ENCODE measurements at regions not wholly inside any gene's neighbourhood (a gene's known extent, or its start where the extent isn't known, plus 50 kb on each side); places are given as distances from the start of the nearest gene placed in this dataset.
"Not testable (repeated sequence)": the region's sequence is repeated elsewhere in the genome, so short reads cannot be mapped to it uniquely, and the experiment has no call there.

- no peaks in the 10 kb centered on the region for H3K9me3 ChIP-seq (ENCODE audit: control insufficient read depth in 1 of 2, low read length in 2 of 2)
- no peaks in the 10 kb centered on the region for H3K27me3 ChIP-seq (ENCODE audit: low read depth, low read length)
- H3K27ac ChIP-seq (ENCODE audit: low read length) = no peak overlapping the region
- no peak overlapping the region for H3K4me3 ChIP-seq (ENCODE audit: low read depth in 1 of 2, low read length in 2 of 2)
- H3K4me1 ChIP-seq (ENCODE audit: control insufficient read depth in 1 of 2, insufficient read depth in 2 of 2, low read length in 2 of 2) = no peaks in the 10 kb centered on the region
- no peaks in the 10 kb centered on the region for H3K36me3 ChIP-seq (ENCODE audit: control insufficient read depth in 1 of 2, insufficient read depth in 2 of 2, low read length in 2 of 2)
Measured at GRCh38 chr15:62352817-62353216, 187.7 kb upstream of the C2CD4B start.

DNA sequence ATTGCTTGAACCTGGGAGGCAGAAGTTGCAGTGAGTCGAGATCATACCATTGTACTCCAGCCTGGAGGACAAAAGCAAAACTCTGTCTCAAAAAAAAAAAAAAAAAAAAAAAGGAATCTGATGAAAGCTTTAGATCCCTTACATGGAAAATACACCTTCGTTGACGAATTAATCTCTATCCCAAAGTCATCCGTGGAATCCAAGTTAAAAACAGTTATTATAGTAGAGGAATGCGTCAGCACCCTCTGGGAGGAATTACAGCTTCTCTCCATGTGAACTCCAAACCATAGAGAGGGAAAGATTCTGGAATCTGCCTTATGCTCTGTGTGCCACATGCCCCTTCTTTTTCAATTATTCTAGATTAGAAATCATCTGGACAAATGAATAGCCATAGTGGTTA, 192.3 kb upstream of the C2CD4B start:
- Histone ChIP-seq H3K27ac (ENCODE audit: low read length) (no peak overlapping the region), H3K4me1 (ENCODE audit: control insufficient read depth in 1 of 2, insufficient read depth in 2 of 2, low read length in 2 of 2) (no peaks in the 10 kb centered on the region)

DNA sequence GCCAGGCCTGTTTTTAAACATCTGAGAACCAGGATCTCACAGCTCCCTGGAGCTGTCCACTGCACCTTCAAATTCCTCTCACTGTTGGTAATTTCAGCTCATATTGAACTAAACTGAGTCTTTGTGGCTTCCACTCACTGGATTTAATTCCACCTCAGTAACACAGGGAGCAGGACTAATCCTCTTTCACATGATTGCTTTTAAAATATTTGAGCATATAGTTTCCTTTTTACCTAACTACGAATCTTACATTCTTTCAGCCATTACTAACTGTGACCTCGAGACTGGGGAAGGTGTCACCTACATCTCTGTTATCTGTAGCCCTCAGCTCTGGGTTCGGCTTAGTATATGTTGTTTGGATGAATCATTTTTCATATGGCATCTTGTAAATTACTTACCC, 194.3 kb upstream of the C2CD4B start:
- no peaks in the 10 kb centered on the region for H3K27me3 ChIP-seq (ENCODE audit: low read depth, low read length)
- H3K9me3 ChIP-seq (ENCODE audit: control insufficient read depth in 1 of 2, low read length in 2 of 2) = no peaks in the 10 kb centered on the region
- H3K4me3 ChIP-seq (ENCODE audit: low read depth in 1 of 2, low read length in 2 of 2) = no peak overlapping the region
- no peak overlapping the region for H3K27ac ChIP-seq (ENCODE audit: low read length)
- no peaks in the 10 kb centered on the region for H3K36me3 ChIP-seq (ENCODE audit: control insufficient read depth in 1 of 2, insufficient read depth in 2 of 2, low read length in 2 of 2)
- no peaks in the 10 kb centered on the region for H3K4me1 ChIP-seq (ENCODE audit: control insufficient read depth in 1 of 2, insufficient read depth in 2 of 2, low read length in 2 of 2)

More for the DNA sequence above, 192.3 kb upstream of the C2CD4B start:
- H3K27me3 ChIP-seq (ENCODE audit: low read depth, low read length) = no peaks in the 10 kb centered on the region
- no peak overlapping the region for H3K4me3 ChIP-seq (ENCODE audit: low read depth in 1 of 2, low read length in 2 of 2)
- no peaks in the 10 kb centered on the region for H3K9me3 ChIP-seq (ENCODE audit: control insufficient read depth in 1 of 2, low read length in 2 of 2)
- H3K36me3 ChIP-seq (ENCODE audit: control insufficient read depth in 1 of 2, insufficient read depth in 2 of 2, low read length in 2 of 2) = no peaks in the 10 kb centered on the region

DNA sequence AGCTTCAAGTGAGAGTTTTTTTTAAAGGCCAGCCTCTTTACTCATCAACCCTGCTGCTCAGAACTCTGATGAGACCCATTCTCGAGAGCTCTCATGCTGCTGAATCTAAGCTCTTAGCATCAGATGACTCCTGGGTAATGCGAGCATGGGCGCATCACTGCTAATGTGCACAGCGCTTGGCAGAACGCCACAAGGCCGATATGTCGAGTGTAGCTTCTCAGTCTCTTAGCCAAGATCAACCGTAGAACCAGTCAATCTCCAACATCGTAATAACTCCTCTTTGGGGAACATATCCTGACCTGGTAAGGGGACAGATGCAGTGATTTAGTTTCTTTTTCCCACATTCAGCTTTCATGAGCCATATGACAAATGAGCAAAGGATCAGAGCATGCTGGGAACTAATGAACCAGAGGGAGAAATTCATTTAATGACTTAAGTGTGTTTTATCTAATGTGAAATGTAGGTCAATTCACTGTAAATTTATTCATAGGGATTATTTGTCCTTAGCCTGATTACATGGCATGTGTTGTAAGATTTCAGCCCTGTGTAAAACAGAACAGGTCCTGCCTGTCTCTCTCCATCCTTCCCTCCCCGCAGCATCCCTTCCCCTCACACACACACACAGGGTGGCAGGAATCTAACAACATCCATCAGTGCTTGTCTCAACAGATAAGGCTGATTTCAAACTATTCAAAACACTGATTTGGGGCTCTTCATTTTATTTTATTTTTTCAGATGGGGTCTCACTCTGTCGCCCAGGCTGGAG, 195.4 kb upstream of the C2CD4B start:
- no peaks in the 10 kb centered on the region for H3K9me3 ChIP-seq (ENCODE audit: control insufficient read depth in 1 of 2, low read length in 2 of 2)
- no peaks in the 10 kb centered on the region for H3K36me3 ChIP-seq (ENCODE audit: control insufficient read depth in 1 of 2, insufficient read depth in 2 of 2, low read length in 2 of 2)
- no peak overlapping the region for H3K4me3 ChIP-seq (ENCODE audit: low read depth in 1 of 2, low read length in 2 of 2)
- no peak overlapping the region for H3K27ac ChIP-seq (ENCODE audit: low read length)
- H3K4me1 ChIP-seq (ENCODE audit: control insufficient read depth in 1 of 2, insufficient read depth in 2 of 2, low read length in 2 of 2) = no peaks in the 10 kb centered on the region
- H3K27me3 ChIP-seq (ENCODE audit: low read depth, low read length) = no peaks in the 10 kb centered on the region

DNA sequence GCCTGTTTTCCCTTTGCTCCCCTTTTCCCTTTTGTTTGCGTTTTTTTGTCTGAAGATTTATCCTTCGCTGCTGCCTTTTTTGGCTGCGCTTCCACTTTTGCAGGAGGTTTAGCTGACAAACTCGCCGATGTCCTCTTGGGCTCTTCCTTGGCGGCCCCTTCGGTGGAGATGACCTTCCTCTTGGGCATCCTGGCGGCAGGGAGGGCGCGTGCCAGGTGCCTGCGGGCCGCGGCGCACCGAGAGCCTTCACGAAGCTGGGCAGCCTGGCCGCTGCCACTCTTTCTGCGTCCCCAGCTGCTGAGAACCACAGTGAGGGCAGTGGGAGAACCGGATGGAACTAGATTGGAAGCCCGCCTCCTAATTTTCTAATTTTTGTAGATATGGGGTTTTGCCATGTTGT, 197.1 kb upstream of the C2CD4B start:
- H3K36me3 ChIP-seq (ENCODE audit: control insufficient read depth in 1 of 2, insufficient read depth in 2 of 2, low read length in 2 of 2) = no peaks in the 10 kb centered on the region
- H3K27me3 ChIP-seq (ENCODE audit: low read depth, low read length) = no peaks in the 10 kb centered on the region
- H3K9me3 ChIP-seq (ENCODE audit: control insufficient read depth in 1 of 2, low read length in 2 of 2) = no peaks in the 10 kb centered on the region
- no peaks in the 10 kb centered on the region for H3K4me1 ChIP-seq (ENCODE audit: control insufficient read depth in 1 of 2, insufficient read depth in 2 of 2, low read length in 2 of 2)
- H3K4me3 ChIP-seq (ENCODE audit: low read depth in 1 of 2, low read length in 2 of 2) = no peak overlapping the region
- H3K27ac ChIP-seq (ENCODE audit: low read length) = no peak overlapping the region

DNA sequence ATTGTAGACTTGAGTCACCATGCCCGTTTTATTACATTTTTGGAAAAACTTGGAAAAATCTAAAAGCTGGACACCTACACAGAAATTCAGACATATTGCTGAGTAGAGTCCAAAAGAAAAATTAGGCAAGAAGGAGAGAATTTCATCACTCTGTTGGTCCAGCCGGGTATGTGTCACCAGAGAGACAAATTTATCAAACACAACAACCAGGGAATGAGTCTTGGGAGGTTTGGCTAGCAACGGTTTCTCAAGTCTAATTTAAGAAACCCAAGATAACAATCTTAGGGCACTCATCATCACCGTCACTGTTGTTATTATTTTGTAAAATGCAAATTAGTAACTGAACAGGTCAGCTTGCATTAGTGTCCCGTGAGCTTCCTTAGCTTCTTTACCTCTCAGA, 197.5 kb upstream of the C2CD4B start:
- H3K4me1 ChIP-seq (ENCODE audit: control insufficient read depth in 1 of 2, insufficient read depth in 2 of 2, low read length in 2 of 2) = no peaks in the 10 kb centered on the region
- H3K36me3 ChIP-seq (ENCODE audit: control insufficient read depth in 1 of 2, insufficient read depth in 2 of 2, low read length in 2 of 2) = no peaks in the 10 kb centered on the region
- H3K27ac ChIP-seq (ENCODE audit: low read length) = no peak overlapping the region
- H3K27me3 ChIP-seq (ENCODE audit: low read depth, low read length) = no peaks in the 10 kb centered on the region
- no peaks in the 10 kb centered on the region for H3K9me3 ChIP-seq (ENCODE audit: control insufficient read depth in 1 of 2, low read length in 2 of 2)
- no peak overlapping the region for H3K4me3 ChIP-seq (ENCODE audit: low read depth in 1 of 2, low read length in 2 of 2)

GRCh38 chr15:62363913-62364312, 198.8 kb upstream of the C2CD4B start:
- Histone ChIP-seq H3K9me3 (ENCODE audit: control insufficient read depth in 1 of 2, low read length in 2 of 2) (no peaks in the 10 kb centered on the region), H3K4me3 (ENCODE audit: low read depth in 1 of 2, low read length in 2 of 2) (no peak overlapping the region), H3K27me3 (ENCODE audit: low read depth, low read length) (no peaks in the 10 kb centered on the region), H3K36me3 (ENCODE audit: control insufficient read depth in 1 of 2, insufficient read depth in 2 of 2, low read length in 2 of 2) (no peaks in the 10 kb centered on the region), H3K4me1 (ENCODE audit: control insufficient read depth in 1 of 2, insufficient read depth in 2 of 2, low read length in 2 of 2) (no peaks in the 10 kb centered on the region), H3K27ac (ENCODE audit: low read length) (no peak overlapping the region)

DNA sequence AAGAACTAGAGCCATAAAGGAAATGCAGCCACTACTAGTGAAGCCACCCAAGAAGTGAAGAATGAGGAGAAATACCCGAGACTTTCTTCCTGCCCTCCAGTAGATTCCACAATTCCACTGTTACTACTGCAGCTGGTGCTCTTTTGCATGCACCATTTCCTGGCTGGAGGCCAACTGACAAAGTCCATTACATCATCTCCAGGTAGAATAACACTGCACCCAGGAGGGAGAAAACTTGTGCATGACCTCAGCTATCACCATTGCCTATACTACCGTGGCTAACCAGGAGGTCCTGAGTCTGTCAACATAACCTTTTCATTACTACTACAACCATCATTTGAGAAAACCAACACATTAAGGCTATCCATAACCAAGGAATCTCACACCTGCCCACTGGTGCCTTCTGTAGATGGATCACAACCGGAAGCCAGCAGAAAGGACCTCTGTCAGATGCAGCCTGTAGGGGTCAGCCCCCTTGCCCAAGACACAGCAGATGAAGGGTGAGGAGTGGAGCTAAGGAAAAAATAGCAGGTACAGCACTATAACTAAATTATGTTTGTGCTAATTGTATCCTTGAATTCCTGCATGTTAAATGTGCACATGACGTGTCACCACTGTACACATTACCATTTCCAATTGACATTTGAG, 200.8 kb upstream of the C2CD4B start:
- no peak overlapping the region for H3K4me3 ChIP-seq (ENCODE audit: low read depth in 1 of 2, low read length in 2 of 2)
- H3K4me1 ChIP-seq (ENCODE audit: control insufficient read depth in 1 of 2, insufficient read depth in 2 of 2, low read length in 2 of 2) = no peaks in the 10 kb centered on the region
- H3K27ac ChIP-seq (ENCODE audit: low read length) = no peak overlapping the region
- no peaks in the 10 kb centered on the region for H3K36me3 ChIP-seq (ENCODE audit: control insufficient read depth in 1 of 2, insufficient read depth in 2 of 2, low read length in 2 of 2)
- no peaks in the 10 kb centered on the region for H3K9me3 ChIP-seq (ENCODE audit: control insufficient read depth in 1 of 2, low read length in 2 of 2)
- H3K27me3 ChIP-seq (ENCODE audit: low read depth, low read length) = no peaks in the 10 kb centered on the region

DNA sequence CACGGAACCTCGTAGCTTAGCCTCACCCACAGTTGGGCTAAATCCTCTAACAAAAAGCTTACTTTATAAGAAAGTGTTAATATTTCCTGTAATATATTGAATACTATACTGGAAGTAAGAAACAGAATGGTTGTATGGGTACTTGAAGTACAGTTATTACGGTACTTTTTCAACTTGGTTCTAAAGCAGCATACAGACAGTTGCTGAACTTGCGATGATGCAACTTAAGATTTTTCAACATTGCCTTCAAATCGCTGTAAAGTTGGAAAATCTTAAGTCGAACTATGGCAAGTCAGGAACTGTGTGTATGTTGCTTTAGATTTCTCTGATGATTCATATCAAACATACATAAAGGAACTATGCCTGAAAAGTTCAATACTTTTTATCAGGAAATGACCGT, 204.4 kb upstream of the C2CD4B start:
- no peaks in the 10 kb centered on the region for H3K36me3 ChIP-seq (ENCODE audit: control insufficient read depth in 1 of 2, insufficient read depth in 2 of 2, low read length in 2 of 2)
- no peaks in the 10 kb centered on the region for H3K4me1 ChIP-seq (ENCODE audit: control insufficient read depth in 1 of 2, insufficient read depth in 2 of 2, low read length in 2 of 2)
- no peak overlapping the region for H3K4me3 ChIP-seq (ENCODE audit: low read depth in 1 of 2, low read length in 2 of 2)
- H3K9me3 ChIP-seq (ENCODE audit: control insufficient read depth in 1 of 2, low read length in 2 of 2) = no peaks in the 10 kb centered on the region
- no peaks in the 10 kb centered on the region for H3K27me3 ChIP-seq (ENCODE audit: low read depth, low read length)
- no peak overlapping the region for H3K27ac ChIP-seq (ENCODE audit: low read length)

GRCh38 chr15:62371683-62372082, 206.6 kb upstream of the C2CD4B start:
- H3K4me3 ChIP-seq (ENCODE audit: low read depth in 1 of 2, low read length in 2 of 2); H3K27me3 ChIP-seq (ENCODE audit: low read depth, low read length); H3K27ac ChIP-seq (ENCODE audit: low read length); H3K36me3 ChIP-seq (ENCODE audit: control insufficient read depth in 1 of 2, insufficient read depth in 2 of 2, low read length in 2 of 2); H3K4me1 ChIP-seq (ENCODE audit: control insufficient read depth in 1 of 2, insufficient read depth in 2 of 2, low read length in 2 of 2); H3K9me3 ChIP-seq (ENCODE audit: control insufficient read depth in 1 of 2, low read length in 2 of 2): not testable (repeated sequence)

DNA sequence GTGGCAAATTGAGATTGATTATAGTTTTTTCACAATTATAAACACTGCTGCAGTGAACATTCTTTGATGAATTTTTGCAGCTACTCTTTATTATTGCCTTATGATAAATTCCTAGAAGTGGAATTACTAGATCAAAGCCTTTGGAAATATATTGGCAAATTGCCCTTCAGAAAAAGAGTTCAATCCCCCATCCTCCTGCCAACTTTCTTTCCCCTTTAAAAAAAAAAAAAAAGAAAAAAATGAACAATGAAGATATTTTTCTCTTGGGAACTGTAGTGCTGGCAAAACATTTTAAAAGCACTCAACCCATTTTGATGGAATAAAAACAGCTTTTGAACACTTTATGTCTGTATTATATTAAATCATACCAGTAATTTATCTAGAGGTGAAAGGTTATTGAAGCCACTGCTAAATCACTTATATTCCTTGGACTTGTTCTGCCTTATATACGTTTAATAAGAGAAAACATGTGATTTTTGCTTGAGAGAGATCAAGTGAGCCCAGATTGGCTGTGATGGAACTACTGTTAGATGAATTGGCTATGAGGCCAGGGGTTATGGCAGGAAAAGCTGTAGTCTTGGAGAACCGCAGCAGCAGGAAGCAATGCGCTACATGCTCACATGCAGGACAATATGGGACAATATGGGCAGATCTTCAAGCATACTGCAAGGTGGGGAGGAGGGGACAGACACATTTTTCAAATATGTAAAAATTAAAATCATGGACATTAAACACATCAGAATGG, 212.8 kb upstream of the C2CD4B start:
- Histone ChIP-seq H3K36me3 (ENCODE audit: control insufficient read depth in 1 of 2, insufficient read depth in 2 of 2, low read length in 2 of 2) (no peaks in the 10 kb centered on the region), H3K4me1 (ENCODE audit: control insufficient read depth in 1 of 2, insufficient read depth in 2 of 2, low read length in 2 of 2) (no peaks in the 10 kb centered on the region), H3K27ac (ENCODE audit: low read length) (no peak overlapping the region), H3K9me3 (ENCODE audit: control insufficient read depth in 1 of 2, low read length in 2 of 2) (no peaks in the 10 kb centered on the region), H3K4me3 (ENCODE audit: low read depth in 1 of 2, low read length in 2 of 2) (no peak overlapping the region), H3K27me3 (ENCODE audit: low read depth, low read length) (no peaks in the 10 kb centered on the region)

Data from muscle layer of duodenum (tissue), 2 donors.